ENCODE measurements at regions not wholly inside any gene's neighbourhood (a gene's known extent, or its start where the extent isn't known, plus 50 kb on each side); places are given as distances from the start of the nearest gene placed in this dataset.

- TF ChIP-seq PRDM10 (tag by site-specific recombination; IDR thresholded peaks at IDR 0.05): no peak
- TF ChIP-seq ZFP69B (tag by site-specific recombination; IDR thresholded peaks at IDR 0.05): no peak
- no peak for TF ChIP-seq ZBTB1 (tag by site-specific recombination; IDR thresholded peaks at IDR 0.05)
- TF ChIP-seq ZNF362 (tag by site-specific recombination; IDR thresholded peaks at IDR 0.05): no peak
Observed at GRCh38 chr7:93008833-93009232, 108.9 kb downstream of the SAMD9 start (continued).

- TF ChIP-seq ZNF501 (tag by site-specific recombination; IDR thresholded peaks at IDR 0.05) (no peak), ZNF658 (tag by site-specific recombination; IDR thresholded peaks at IDR 0.05) (no peak), ZNF530 (tag by site-specific recombination; IDR thresholded peaks at IDR 0.05; ENCODE audit: low read depth) (no peak), ZNF664 (tag by site-specific recombination; IDR thresholded peaks at IDR 0.05) (no peak)
- Histone ChIP-seq H3K4me1 (ENCODE audit: control insufficient read depth, insufficient read depth, low read length) (no peaks in the 10 kb centered on the region), H3K27ac (ENCODE audit: extremely low read depth, low read depth, low read length) (no peak overlapping the region), H3K36me3 (ENCODE audit: control insufficient read depth in 2 of 2, insufficient read depth in 1 of 2, low read length in 2 of 2) (no peaks in the 10 kb centered on the region), H3K4me3 (ENCODE audit: low read depth, low read length) (no peak overlapping the region), H3K9me3 (ENCODE audit: control insufficient read depth, insufficient read depth, low read depth, low read length) (no peaks in the 10 kb centered on the region)
- CTCF ChIA-PET: no interaction called here
- POLR2A ChIA-PET: no interaction called here
Observed at GRCh38 chr7:93006480-93007095, 111.2 kb downstream of the SAMD9 start.

GRCh38 chr7:93004906-93005305 is 112.9 kb downstream of the SAMD9 start:
- H3K9me3 ChIP-seq (ENCODE audit: control insufficient read depth, insufficient read depth, low read depth, low read length): no peaks in the 10 kb centered on the region
- ChIA-PET POLR2A (no interaction called here), CTCF (no interaction called here)
- TF ChIP-seq OVOL3 (tag by site-specific recombination; IDR thresholded peaks at IDR 0.05) (no peak), AEBP2 (tag by site-specific recombination; IDR thresholded peaks at IDR 0.05; ENCODE audit: borderline replicate concordance) (no peak), PRDM6 (tag by site-specific recombination; IDR thresholded peaks at IDR 0.05) (no peak), GLIS1 (tag by site-specific recombination; IDR thresholded peaks at IDR 0.05) (no peak), SP2 (tag by site-specific recombination; IDR thresholded peaks at IDR 0.05) (no peak), ZNF112 (tag by site-specific recombination; IDR thresholded peaks at IDR 0.05) (no peak), MZF1 (tag by site-specific recombination; IDR thresholded peaks at IDR 0.05; ENCODE audit: borderline replicate concordance) (no peak), ZNF776 (tag by site-specific recombination; IDR thresholded peaks at IDR 0.05; ENCODE audit: borderline replicate concordance) (no peak), ZNF140 (tag by site-specific recombination; IDR thresholded peaks at IDR 0.05) (no peak), PBX3 (CRISPR knock-in tag; IDR thresholded peaks at IDR 0.05) (no peak), MYNN (tag by site-specific recombination; IDR thresholded peaks at IDR 0.05; ENCODE audit: borderline replicate concordance) (no peak), ZNF214 (tag by site-specific recombination; IDR thresholded peaks at IDR 0.05; ENCODE audit: borderline replicate concordance) (no peak), ZNF501 (tag by site-specific recombination; IDR thresholded peaks at IDR 0.05) (no peak), ZNF248 (tag by site-specific recombination; IDR thresholded peaks at IDR 0.05) (no peak)
- H3K4me1 ChIP-seq (ENCODE audit: control insufficient read depth, insufficient read depth, low read length): no peaks in the 10 kb centered on the region
- H3K27ac ChIP-seq (ENCODE audit: extremely low read depth, low read depth, low read length): no peak overlapping the region
- no peaks in the 10 kb centered on the region for H3K36me3 ChIP-seq (ENCODE audit: control insufficient read depth in 2 of 2, insufficient read depth in 1 of 2, low read length in 2 of 2)
- H3K4me3 ChIP-seq (ENCODE audit: low read depth, low read length): no peak overlapping the region
